SK-N-SH (cell line): ENCODE measurements at regions not wholly inside any gene's neighbourhood (a gene's known extent, or its start where the extent isn't known, plus 50 kb on each side); places are given as distances from the start of the nearest gene placed in this dataset.

Experiments
- NFIC ChIP-seq: IDR thresholded peaks from 2 replicates; pipeline ENCODE4 v1.4.0; 2012; ENCODE audit warnings: borderline replicate concordance
- RCOR1 ChIP-seq: fragments of 150-350 bp; IDR thresholded peaks from 2 replicates; pipeline ENCODE4 v1.6.1; 2017; ENCODE audit warnings: antibody characterized with exemption, low read length
- TCF12 ChIP-seq: IDR thresholded peaks from 2 replicates; pipeline ENCODE4 v1.4.0; 2012
- TF ChIP-seq, protein P1 (sequence below): fragments of 200-600 bp; sonication (generic); IDR thresholded peaks from 2 replicates; pipeline ENCODE4 v1.6.1; 2017; ENCODE audit warnings: antibody characterized with exemption, mild to moderate bottlenecking, moderate library complexity

DNA sequence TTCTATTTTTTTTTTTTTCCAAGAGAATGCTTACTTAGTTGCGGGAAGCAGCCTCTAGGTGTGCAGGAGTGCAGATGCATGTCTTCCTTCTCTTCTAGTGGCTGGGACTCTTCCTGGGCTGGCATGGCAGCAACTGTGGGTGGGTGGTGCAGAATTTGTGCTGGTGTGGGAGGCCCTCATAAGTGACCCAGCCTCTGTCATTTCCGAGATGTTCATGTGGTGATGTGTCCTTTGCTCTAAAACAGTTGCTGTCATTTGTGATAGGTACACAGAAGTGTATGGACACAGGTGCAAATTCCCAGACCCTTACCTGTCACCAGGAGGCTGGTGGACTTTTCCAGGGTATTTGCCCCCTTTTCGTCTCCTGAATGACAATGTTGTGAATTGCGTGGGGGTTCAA is 367.7 kb downstream of the KCNRG start:
- TF ChIP-seq RCOR1 (no peak), NFIC (no peak), TCF12 (no peak)
- TF ChIP-seq, protein P1, sequence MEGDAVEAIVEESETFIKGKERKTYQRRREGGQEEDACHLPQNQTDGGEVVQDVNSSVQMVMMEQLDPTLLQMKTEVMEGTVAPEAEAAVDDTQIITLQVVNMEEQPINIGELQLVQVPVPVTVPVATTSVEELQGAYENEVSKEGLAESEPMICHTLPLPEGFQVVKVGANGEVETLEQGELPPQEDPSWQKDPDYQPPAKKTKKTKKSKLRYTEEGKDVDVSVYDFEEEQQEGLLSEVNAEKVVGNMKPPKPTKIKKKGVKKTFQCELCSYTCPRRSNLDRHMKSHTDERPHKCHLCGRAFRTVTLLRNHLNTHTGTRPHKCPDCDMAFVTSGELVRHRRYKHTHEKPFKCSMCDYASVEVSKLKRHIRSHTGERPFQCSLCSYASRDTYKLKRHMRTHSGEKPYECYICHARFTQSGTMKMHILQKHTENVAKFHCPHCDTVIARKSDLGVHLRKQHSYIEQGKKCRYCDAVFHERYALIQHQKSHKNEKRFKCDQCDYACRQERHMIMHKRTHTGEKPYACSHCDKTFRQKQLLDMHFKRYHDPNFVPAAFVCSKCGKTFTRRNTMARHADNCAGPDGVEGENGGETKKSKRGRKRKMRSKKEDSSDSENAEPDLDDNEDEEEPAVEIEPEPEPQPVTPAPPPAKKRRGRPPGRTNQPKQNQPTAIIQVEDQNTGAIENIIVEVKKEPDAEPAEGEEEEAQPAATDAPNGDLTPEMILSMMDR, result no peak
